OCI-M1 (cell line): ENCODE measurements at regions not wholly inside any gene's neighbourhood (a gene's known extent, or its start where the extent isn't known, plus 50 kb on each side); places are given as distances from the start of the nearest gene placed in this dataset.

Experiments used
- DNase-seq: peaks from one replicate; lab custom pipeline; 2025; lab: John Stamatoyannopoulos, UW

DNA sequence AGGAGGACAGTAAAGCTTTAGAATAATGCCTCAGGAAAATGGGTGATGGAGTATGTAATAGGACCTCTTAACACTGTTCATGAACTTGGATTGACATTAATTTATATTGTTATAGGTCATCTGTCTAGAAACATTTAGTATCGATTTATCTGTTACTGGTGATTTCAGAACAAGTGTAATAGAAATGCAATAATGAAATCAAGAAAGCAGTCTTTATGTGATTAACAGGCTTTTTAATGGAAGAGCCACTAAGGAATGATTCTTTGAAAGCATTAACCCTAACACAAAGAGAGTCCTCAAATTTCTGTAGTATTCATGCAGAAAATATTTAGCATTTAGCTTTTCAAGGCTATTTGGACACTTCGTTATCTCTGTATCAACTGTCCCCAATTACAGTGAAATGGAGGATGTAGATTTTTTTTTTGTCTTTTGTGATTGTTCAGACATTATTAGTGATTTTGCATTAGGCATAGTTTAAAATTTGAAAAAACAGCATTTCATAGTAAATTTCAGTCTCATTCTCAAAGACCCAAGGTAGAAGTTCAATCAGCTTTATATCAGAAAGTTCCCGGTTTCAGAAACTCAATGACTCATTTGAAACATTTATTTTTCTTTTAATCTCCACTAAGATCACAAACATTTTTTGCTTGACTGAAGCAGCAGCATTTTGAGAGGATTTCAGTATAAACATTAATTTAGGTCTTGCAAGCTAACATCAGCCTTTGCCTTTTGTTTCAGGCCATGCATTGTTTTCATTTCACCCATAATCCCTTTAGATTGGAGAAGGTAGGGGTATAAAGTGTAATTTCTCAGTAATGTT is 56.3 kb downstream of the AGTR2 start:
- DNase-seq, result no peak

DNA sequence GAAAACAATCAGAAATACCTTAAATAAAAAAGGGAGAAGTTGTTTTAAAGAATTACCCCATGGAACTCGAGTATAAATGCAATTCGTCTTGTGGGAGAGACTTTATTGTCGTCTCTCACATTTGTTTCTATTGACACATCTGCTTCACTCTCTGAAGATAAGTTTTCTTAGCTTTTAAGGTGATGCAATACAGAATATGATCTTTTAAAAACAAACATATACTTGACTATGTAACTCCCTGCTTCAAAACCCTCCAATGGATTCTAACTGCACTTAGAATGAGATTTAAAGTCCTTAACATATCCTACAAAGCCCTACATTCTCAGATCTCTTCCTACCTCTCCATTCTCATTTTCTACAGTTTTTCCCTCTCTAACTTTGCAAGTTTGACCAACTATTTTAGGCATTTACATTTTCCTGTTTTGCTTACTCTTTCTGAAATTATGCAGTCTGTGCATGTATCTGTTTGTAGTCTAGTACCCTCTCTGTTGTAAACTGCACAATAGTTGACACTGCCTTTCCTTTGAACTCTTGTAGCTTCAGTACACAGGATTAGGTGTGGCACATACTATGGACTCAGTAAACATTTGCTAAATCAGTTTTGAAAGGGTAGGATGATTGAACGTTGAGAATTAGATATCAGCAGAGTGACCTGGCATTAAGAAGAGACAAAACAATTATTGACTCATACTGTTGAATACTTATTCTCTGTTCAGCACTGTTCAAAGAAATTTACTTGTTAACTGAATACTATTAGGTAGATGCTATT is 59.8 kb downstream of the AGTR2 start:
- no peak for DNase-seq

DNA sequence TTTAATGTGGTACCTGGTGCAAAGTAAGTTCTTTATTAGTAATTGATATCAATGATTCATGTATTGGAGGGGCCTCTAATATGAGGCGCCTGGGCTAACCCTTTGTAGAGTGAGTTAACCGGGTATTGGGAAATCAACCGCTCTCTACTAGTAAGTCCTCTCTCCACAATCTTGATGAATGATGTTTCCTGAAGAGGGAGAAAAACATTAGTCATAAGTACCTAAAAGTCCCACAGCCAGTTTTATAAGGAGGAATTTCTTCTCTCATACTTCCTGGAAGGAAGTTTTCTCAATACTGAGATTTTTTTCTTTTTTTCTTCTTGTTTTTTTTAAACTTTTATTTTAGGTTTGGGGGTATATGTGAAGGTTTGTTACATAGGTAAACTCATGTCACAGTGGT is 62.3 kb downstream of the AGTR2 start:
- no peak for DNase-seq

DNA sequence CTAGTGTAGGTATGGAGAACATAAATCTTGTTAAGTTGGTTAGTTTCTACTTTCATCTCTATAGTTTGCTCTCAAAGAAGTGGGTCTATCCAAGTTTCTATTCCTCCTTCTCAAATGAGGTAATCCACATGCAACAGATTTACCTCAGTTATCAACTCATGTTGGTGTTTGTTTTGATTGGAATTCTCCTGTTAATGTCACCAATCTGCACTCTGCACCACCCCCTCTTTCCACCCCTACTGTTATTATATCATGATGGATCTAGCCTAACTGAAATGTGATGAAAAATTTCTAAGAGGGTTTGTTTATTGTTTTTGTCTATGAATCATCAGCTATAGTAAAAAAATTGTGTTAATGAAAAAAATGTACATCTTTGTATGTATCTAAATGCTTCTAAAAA is 66.1 kb downstream of the AGTR2 start:
- no peak for DNase-seq

DNA sequence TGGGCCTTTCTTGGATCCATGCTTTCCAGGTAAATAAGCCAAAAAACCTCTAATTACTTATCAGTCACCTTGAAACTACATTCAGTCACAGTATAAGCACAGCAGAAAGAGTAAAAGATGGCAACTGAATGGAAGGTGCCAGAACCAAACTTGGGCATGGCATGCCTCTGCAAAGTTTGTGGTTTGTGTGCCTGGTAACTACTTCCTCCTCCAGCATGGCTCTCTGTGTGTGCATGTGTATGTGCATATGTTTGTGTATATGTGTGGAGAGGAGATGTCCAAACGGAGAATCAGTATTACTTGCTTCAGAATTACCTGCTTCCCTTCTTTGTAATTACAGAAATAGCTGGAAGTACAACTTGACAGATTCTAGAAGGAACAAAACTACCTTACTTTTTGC is 67.5 kb downstream of the AGTR2 start:
- DNase-seq, result no peak

DNA sequence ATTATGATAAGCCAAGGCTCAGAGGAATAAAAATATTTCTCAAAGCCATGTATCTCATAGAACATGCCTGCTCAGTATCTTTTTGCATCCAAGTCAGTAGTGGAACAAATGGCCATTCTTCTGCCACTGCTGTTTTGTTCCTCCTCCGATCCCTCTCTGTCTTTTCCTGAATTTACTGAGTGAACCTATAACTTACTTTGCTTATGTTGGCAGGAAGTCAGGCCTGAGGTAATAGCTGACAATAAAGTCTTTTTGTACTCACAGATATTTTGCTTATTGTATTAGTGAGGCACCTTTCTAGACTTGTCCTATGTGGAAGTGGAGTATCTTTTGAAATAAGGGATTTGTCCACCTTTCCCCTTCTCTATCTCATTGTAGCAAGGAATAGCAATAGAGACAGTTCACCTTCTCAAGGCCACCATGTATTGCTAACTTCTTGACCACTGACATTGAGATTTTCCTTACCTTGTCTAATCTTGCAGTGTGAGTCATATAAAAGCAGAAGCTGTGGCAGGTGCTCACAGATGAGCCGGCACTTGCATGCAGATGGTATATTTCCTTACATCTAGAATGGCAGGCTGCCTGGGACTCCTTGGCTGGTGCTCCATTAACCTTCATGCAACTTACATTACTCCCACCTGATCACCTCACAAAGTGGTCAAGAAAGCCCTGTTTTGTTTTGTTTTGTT is 68.2 kb downstream of the AGTR2 start:
- DNase-seq, result peak; percentile 8

DNA sequence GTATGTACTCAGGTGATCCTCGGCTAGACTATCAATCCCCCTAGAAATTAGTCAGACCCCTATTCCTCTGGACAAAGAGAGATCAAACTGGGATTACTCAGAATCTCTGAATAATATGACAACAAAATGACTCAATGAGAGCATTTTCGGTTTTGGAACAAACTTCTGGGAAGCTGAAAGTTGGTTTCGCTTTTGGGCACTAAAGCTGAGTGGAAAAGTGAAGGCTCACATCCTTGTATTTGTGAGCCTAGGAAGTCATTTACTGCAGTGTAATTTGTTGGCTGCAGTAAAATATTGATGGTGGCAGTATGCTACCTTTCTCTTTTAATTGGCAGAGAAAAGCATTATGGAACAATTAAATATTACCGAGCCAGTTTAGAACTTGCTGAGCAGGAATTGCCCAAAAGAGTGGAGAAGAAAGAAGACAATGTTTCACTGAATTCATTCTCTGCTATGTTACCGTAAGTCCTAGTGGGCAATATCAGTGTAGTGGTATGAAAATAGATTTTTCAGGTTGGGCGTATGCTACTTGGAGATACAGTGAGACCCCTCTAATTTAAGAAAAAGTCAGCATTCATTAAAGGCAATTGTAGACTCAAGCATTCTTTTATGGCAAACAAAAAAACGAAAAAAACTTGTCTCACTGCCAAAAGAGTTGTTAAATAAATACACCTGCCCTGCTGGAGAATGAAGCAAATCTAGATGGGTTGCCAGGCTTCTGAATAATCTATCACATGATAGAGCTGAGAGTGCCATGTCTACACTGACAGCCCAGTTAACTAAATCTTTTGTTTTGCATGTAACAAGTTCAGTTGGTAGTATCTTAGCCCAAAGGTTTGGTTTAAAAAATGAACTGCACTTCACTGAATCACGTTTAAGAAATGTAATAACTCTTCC is 69.6 kb downstream of the AGTR2 start:
- peak; percentile 66 for DNase-seq

DNA sequence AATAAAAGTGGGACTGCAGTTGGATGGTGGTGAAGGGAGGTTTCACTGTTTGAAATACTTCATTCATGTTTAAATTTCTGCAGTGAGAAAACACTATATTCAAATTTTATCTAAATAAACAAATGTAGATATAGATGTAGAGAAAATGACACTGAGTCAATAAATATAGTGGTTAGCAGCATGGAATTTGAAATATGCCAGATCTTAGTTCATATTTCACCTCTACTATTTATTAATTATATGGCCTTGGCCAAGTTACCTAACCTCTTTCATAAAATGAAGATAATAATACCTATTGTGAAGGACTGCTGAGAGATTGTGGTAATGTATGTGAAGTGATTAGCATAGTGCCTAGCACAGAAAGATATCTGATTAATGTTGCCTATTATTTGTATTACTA is 70.5 kb downstream of the AGTR2 start:
- no peak for DNase-seq

DNA sequence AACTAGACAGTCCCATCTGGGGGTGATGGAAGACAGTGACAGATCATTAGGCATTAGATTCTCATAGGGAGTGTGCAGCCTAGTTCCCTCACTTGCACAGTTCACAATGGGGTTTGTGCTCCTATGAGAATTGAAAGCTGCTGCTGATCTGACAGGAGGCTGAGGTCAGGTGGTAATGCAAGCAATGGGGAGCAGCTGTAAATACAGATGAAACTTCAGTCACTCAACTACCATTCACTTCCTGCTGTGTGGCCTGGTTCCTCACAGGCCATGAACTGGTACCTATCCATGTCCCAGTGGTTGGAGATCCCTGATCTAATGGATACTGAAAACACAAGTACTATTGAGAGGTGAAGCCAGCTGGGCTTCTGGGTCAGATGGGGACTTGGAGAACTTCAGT is 72.5 kb downstream of the AGTR2 start:
- DNase-seq, result no peak

DNA sequence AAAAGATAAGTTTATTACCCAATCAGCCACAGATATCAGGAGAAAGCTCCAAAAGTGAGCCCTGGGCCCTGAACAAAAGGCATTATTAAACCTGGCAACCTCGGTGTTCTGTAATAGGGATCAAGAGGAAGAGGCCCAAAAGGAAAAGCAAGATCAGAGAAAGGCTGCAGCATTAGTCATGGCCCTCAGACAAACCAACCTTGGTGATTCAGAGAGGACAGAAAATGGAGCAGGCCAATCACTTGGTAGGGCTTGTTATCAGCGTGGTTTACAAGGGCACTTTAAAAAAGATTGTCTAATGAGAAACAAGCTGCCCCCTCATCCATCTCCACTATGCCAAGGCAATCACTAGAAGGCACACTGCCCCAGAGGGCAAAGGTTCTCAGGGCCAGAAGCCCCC is 75.7 kb downstream of the AGTR2 start:
- DNase-seq, result no peak

DNA sequence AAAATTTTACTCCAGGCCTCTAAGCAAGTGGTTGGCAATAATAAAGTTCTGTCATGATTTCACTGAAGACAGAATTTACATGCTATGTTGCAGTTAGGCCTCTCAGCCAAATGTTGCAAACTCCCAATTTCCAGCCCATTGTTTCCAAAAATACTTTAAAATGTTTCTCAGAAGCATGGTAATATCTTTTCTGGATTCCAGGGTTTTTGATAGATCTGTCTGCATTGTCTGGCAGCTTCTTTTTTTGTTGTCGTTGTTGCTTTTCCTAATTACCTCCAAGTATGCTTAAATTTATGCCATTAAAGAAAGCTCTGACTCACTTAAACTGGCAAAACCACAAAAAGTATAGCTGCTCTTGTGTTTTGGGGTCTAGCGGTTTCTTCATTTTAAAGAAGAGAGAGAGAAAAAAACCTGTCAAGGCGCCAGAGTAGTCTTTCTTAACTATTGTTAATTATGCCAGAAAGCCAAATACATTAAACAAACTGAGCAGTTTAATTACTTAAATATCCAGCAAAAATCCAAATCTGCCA is 97.0 kb downstream of the AGTR2 start:
- DNase-seq, result no peak

DNA sequence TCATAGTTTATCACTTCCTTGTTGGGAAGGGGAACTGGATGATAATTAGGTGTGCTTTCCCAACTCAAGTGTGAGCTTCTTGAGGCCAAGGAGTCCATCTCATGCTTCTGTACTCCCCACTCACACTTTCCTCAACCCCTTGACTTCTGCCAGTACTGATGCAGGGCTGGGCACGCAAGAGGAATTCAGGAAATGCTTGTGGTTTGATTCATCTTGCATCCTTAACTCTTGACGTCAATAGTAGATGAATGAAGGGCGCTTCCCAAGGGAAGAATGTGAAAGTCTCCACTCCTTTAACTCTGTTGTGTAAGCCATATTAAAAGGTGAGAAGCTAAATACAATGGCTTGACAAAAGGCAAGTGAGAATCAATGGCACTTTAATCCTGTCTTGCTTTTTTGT is 101.8 kb downstream of the AGTR2 start:
- DNase-seq, result no peak

DNA sequence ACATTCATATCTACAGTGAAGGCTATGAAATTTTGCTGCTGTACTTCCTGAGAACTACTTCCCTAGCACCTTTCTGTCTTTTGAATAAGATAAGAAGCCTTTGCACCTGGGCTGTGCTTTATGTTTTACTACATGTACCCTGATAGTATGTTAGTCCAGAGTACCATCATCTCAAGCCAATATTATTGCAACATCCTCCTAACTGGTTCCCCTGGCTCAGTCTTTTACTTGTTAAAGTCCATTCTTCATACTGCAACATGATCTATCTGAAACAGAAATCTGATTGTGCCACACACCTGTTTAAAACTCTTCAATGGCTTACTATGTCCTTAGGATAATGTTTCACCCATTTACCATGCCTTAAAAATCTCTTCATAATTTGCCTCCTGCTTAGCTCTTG is 102.3 kb downstream of the AGTR2 start:
- DNase-seq, result no peak

DNA sequence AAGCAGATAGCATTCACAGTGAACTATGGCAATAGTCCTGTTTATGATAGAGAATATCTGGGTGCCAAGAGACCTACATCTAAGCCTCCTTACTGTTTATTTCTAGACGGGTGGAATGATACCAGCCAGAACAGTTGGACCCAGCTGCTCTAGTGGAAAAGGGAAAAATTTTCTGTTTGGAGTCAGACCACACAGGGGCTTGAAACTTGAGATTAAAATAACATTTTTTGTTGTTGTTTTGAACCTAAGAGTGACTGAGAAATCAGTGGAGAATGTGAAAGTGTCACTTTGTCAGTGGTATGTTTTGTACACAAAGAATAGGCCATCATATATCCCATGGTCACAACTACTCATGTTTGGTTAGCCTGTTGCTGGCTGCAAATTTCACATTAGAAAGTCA is 105.7 kb downstream of the AGTR2 start:
- no peak for DNase-seq

DNA sequence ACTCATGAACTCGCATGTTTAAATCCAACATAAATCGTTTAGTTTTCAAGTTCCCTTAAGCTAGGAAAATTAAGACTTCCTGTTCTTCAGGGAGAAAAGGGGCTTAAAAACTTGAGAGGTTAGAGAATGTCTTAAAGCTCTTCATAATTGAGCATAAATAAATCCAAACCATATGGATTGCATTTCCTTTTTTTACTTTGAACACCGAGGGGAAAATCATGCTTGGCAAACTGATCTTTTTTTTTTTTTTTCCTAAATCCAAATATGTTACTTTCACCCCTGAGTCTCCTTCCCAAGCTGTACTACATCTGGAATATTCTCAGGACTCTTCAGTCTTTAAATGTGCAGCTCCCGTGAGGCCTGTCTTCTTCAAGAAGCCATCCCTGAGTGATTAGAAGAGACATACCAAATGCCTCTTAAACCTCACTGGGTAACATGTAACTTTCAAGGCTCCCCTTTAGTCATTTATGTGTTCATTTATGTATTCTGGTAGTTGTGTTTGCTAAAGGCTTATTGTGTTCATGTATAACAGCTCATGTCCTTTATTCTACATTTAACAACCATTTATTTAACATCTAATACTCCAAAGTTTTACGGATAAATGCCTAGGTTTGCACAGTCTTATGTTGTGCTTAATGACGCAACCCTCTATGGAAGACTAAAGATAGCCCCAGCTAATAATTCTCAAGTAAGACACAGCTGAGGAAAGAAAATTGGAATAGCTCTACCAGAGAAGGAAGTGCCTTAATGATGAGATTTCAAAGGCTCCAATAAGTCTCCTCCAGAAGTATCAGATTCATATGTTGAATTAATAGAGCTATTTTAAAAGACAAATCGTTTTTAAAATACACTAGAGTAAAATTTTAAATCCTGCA is 107.0 kb downstream of the AGTR2 start:
- DNase-seq, result no peak

DNA sequence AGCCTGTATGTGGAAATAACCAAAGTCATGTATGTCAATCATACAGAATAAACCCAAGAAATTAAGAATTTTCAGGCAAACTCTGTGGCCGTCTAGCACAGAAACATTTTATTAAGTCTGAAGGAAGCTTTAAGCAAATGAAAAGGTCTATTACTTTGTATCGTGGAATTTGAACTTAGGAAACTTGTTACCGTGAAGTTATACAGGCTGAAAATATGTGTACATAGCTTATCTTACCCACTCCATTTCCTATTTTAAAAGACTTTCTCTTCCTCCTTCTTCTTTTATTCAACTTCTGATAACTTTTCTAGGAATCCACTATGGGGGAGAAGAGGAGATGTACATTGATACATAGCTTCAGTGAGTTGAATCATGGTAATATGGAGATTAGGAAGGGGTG is 108.3 kb downstream of the AGTR2 start:
- DNase-seq, result peak; percentile 20

DNA sequence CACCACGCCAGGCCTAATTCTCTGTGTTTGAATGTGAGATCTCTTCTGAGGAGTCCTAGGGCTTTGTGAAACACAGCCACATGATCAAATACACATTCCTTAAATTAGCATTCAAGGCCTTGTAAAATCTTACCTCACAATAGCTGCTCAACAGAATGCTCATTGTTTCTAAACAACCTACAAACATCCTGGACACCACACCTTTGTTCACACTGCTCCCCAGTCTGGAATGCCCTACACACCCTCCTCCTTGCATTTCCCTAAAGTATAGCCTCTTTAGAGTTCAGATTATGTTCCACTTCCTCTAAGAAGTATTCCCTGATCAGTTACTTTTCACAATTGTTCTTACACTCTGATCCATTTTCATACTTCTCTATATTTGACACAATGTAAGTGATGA is 110.6 kb downstream of the AGTR2 start:
- DNase-seq, result no peak

DNA sequence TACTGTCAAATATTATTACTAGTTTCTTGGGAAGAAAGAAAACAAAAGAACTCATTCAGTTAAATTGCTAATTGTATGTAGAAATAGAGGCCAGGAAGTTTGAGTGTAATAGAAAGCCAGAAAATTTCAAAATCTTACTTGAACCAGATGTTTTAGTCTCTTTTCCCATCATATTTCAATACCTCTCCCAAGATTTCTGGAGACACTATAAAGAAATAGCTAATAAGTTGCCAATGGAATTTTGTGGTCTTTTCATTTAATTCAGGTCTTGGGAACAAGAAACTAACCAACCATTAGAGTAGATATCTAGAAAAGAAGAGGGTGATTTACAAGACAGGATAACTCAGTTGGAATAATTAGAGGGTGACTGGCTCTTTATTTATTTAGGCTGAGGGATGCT is 112.2 kb downstream of the AGTR2 start:
- no peak for DNase-seq

DNA sequence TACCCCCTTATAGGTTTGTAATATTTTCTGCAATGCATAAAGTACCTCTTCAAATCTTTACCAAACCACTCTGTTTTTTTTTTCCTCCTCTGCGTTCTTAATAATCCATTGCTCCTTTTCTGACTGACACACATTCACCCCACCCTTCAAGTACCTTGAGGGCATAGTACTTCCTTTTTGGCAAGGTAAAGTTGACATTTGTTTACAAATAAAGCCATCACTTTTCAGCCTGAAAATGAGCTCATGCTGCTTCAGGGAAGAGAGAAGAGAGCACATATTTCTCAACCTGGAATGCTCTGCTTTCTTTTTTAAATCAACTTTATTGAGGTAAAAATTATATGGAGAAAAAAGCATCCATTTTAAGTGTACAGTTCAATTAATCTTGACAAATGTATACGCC is 113.9 kb downstream of the AGTR2 start:
- no peak for DNase-seq

DNA sequence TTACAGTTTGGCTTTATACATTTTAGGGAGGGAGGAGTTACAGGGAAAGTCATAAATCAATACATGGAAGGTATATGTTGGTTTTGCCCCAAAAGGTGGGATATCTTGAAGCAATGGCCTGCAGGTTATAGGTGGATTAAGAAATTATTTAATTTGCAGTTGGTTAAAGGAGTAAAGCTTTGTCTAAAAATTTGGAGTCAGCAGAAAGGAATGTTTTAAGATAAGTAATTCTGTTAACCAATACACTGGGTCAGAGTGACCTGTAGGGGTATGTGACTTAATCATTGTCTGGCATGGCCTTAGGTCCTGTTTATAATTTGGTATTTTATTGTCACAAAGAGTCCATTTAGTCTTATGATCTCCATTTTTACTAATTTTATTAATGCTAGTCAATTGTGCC is 115.0 kb downstream of the AGTR2 start:
- DNase-seq, result no peak

DNA sequence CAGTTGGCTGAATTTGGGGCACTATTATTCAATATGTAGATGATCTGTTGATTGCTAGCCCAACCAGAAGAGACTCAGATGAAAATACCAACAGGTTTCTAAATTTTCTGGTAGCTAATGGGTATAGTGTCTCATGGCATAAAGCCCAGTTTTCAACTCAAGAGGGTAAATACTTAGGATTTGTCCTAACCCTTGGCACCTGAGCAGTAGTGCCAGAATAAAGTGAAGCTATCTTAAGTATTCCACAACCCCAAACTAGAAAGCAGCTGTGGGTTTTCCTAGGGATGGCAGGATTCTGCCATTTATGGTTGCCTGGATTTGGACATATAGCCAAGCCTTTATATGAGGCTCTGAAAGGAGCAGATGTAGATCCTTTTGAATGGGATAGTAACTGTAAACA is 119.0 kb downstream of the AGTR2 start:
- DNase-seq, result no peak
